BJ (cell line): ENCODE measurements at regions not wholly inside any gene's neighbourhood (a gene's known extent, or its start where the extent isn't known, plus 50 kb on each side); places are given as distances from the start of the nearest gene placed in this dataset.

Experiments
- CTCF ChIA-PET: fragments of 350-600 bp; formaldehyde crosslinking; extraction: SDS; loops from one replicate; lab custom pipeline; 2021; ENCODE audit warnings: antibody characterized with exemption, inconsistent platforms; lab: Yijun Ruan, JAX
- POLR2A ChIA-PET: fragments of 300-600 bp; sonication (Branson Sonifier 250); formaldehyde crosslinking; extraction: SDS; loops from one replicate; lab custom pipeline; 2021; ENCODE audit warnings: antibody characterized with exemption; lab: Charles Lee
- DNase-seq: peaks from one replicate; pipeline ENCODE4 v3.0.0-alpha.2; 2011; ENCODE audit warnings: low read depth
- H3K27me3 ChIP-seq: 2 replicates; pipeline ENCODE4 v1.6.0; 2011; ENCODE audit warnings: low read length; ENCODE audit not compliant: control insufficient read depth, insufficient read depth
- H3K36me3 ChIP-seq: 2 replicates; pipeline ENCODE4 v1.5.1; 2011; ENCODE audit warnings: low read length; ENCODE audit not compliant: control insufficient read depth, insufficient read depth
- H3K4me3 ChIP-seq: 2 replicates; pipeline ENCODE4 v1.5.1; 2011; ENCODE audit warnings: low read depth, mild to moderate bottlenecking, control low read depth, low read length
- CTCF ChIP-seq: IDR thresholded peaks from 2 replicates; pipeline ENCODE4 v1.5.1; 2011; ENCODE audit warnings: low read depth, mild to moderate bottlenecking, control low read depth, inconsistent platforms, low read length, moderate library complexity; ENCODE audit not compliant: insufficient read depth

- CTCF ChIA-PET, result no interaction called here
- Histone ChIP-seq H3K36me3 (no peaks in the 10 kb centered on the region), H3K27me3 (no peaks in the 10 kb centered on the region), H3K4me3 (no peak overlapping the region)
- no peak for DNase-seq
- POLR2A ChIA-PET, result no interaction called here
- TF ChIP-seq CTCF, result no peak
These were observed 451.5 kb upstream of the SEMA3D start for GRCh38 chr7:85638394-85638793.

- H3K4me3 ChIP-seq, result no peak overlapping the region
- CTCF ChIA-PET, result no interaction called here
These were observed 448.1 kb upstream of the SEMA3D start for GRCh38 chr7:85634951-85635350.

GRCh38 chr7:85630904-85631600, 444.2 kb upstream of the SEMA3D start:
- TF ChIP-seq CTCF, result no peak
- no peak overlapping the region for H3K4me3 ChIP-seq
- no peak for DNase-seq
- no peaks in the 10 kb centered on the region for H3K36me3 ChIP-seq
- no peaks in the 10 kb centered on the region for H3K27me3 ChIP-seq
- POLR2A ChIA-PET, result no interaction called here
- CTCF ChIA-PET, result interaction anchor here (1.1 kb wide), 1 partner anchor 13 kb away, joined by 3 read pairs; no protein-coding TSS in a partner anchor

More at GRCh38 chr7:85634951-85635350, 448.1 kb upstream of the SEMA3D start:
- DNase-seq, result no peak
- POLR2A ChIA-PET, result no interaction called here
- no peaks in the 10 kb centered on the region for H3K27me3 ChIP-seq
- H3K36me3 ChIP-seq, result no peaks in the 10 kb centered on the region
- no peak for TF ChIP-seq CTCF

- Histone ChIP-seq H3K36me3 (no peaks in the 10 kb centered on the region), H3K27me3 (no peaks in the 10 kb centered on the region), H3K4me3 (no peak overlapping the region)
- no peak for TF ChIP-seq CTCF
- ChIA-PET CTCF (interaction anchor here (0.6 kb wide), 1 partner anchor 276 kb away, joined by 3 read pairs; no protein-coding TSS in a partner anchor), POLR2A (no interaction called here)
- DNase-seq, result no peak
These were observed 441.1 kb upstream of the SEMA3D start for GRCh38 chr7:85627791-85628586.

GRCh38 chr7:85622059-85622458, 435.2 kb upstream of the SEMA3D start:
- ChIA-PET CTCF (no interaction called here), POLR2A (no interaction called here)
- Histone ChIP-seq H3K4me3 (no peak overlapping the region), H3K36me3 (no peaks in the 10 kb centered on the region), H3K27me3 (no peaks in the 10 kb centered on the region; the same call in 1 of the 2 replicates)
- TF ChIP-seq CTCF, result no peak
- no peak for DNase-seq
